HG03196 (cell line): ENCODE measurements at regions not wholly inside any gene's neighbourhood (a gene's known extent, or its start where the extent isn't known, plus 50 kb on each side); places are given as distances from the start of the nearest gene placed in this dataset.

Source experiments
- ATAC-seq: cut with Tn5 transposase; IDR thresholded peaks from one replicate; pipeline ENCODE4 v1.9.1; 2021; ENCODE audit not compliant: unreplicated experiment

DNA sequence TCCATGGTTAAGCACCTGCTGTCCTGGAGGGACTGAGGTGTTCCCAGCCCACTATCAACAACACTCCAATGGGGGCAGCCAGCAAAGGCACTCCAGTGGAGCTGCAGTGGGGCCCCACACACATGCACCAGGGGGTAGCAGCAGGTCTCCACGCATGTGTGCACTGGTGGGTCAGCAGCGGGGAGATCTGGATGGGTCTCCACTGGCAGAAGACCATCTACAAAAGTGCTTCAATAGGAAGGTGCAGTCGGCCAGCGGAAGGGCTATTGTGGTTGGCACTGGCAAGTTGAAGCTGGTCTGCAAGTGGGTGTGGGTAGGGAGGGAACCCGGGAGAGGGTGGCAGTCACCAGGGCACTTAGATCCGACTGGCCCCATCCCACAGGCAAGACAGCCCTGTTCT, 1355.4 kb downstream of the NSUN3 start:
- no peak for ATAC-seq

DNA sequence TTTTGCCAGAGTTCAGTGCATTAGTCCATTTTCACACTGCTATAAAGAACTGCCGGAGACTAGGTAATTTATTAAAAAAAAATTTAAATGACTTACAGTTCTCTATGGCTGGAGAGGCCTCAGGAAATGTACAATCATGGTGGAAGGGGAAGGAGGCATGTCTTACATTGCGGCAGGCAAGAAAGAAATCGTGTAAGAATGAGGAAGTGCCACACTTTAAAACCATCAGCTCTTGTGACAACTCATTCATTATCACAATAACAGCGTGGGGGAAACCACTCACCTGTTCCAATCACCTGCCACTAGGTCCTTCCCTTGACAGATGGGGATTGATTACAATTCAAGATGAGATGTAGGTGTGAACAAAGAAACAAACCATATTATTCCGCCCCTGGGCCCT, 1361.4 kb downstream of the NSUN3 start:
- no peak for ATAC-seq

DNA sequence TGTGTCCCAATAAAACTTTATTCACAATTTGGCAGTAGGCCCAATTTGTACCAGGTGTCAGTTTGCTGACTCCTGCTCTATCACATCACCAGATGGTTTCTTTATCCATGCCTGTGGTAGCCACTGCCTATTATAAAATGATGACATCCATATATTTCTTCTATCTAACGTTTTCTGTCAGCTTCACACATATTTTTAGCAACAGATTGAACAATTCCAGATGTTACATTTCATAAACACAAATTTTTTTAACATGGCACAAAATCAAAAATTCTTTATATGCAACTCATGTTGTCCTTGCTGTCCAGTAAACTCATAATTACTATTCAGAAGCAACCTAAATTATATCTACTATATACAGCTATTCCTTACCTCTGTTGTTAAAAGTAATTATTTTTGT, 1371.6 kb downstream of the NSUN3 start:
- ATAC-seq = no peak

DNA sequence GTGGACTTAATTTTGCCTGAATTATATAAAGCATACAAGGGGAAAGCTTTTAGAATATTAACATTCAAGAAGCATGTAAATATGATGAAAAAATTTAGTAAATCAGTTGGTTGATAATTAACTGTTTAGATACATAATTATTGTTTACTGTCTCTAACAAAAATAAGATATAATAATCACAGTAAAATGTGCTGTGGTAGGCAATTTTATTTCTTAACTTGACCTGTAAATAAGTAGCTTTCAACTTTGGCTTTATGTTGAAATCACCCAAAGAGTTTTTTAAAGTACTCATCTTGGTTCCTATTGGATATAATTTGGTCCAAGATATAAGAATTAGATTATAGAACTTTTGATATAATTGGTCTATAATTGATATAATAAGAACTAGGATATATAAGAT, 1374.5 kb downstream of the NSUN3 start:
- no peak for ATAC-seq

DNA sequence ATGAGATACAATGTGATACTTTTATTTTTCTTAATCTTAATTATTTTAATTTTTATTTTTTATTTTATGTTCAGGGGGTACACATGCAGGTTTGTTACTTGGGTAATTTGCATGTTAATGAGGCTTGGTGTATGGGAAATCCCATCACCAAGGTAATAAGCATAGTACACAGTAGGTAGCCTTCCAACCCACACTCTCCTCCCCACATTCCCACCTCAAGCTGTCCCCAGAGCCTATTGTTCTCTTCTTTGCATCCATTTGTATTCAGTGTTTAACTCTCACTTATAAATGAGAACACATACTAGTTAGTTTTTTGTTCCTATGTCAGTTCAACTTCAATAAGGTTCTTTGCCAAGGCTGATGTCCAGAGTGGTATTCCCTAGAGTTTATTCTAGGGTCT, 1375.4 kb downstream of the NSUN3 start:
- no peak for ATAC-seq

DNA sequence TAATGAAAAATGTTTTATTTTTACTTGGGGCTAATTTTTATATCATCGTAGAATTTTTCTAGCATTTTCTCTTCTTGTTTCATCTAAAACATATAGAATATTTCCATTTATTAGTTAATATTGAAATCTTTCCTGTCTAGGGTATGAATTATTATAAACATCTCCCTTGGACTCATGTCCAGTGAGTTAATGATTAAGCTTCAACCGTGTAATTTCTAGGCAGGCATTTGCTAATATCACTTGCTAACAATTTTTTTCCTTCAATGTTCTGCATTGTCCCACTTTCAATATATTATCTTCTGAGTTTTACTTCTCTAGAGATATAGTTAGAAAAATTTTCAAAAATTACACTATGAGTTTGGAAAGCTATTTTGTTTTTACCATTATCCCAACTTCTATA, 1371.6 kb upstream of the EPHA6 start:
- ATAC-seq = no peak

DNA sequence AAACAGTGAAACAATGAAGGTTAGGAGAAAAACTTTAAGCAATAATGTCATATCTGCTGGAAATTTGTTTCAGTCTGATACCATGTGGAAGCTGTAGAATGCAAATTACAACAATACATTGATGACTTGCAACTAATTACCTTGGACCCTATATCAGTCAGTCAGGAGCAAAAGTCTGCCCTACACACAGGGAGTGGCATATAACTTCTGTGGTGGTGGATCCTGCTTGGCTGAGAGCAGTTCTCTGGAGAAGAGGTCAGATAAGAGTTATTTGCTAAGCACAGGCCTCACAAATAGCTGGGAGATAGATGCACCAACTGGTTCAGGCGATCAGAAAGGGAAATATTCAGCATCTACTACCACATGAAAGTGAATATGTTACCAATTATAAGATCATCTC, 1364.6 kb upstream of the EPHA6 start:
- ATAC-seq = no peak

DNA sequence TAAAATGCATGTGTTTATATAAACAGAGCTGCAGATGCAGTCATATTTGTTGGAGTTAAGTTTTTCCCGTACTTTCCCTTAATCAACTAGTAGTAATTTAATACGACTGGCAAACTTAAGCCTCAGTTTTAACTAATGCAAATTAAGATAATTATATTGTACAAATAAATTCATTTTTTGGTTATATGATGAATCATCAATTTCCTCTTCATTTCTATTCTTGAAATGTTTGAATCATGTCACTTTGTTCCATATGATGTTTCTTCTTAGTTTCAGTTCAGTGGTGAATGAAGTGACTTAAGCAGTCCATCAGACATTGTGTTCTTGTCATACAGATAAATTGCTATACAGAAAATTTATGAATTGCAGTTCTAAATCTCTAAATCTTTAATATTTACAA, 1361.2 kb upstream of the EPHA6 start:
- no peak for ATAC-seq

DNA sequence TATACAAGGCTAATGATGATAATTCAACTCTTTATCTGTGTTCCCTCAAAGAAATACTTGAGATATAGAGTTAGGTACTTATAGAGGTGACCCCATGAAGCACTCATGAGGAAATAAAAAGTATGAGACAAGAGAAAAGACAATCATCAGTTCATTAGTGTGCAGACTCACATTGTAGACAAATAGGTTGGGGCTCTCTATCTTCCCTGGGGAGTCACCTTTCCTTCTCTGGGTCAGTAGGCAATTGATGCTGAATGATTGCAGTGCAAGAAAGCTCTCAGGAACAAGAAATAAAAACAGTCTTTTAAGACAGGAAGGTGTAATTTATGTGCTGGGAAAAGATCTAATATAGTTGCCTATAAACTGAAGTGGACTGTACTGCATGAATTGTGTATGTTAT, 1357.6 kb upstream of the EPHA6 start:
- no peak for ATAC-seq

DNA sequence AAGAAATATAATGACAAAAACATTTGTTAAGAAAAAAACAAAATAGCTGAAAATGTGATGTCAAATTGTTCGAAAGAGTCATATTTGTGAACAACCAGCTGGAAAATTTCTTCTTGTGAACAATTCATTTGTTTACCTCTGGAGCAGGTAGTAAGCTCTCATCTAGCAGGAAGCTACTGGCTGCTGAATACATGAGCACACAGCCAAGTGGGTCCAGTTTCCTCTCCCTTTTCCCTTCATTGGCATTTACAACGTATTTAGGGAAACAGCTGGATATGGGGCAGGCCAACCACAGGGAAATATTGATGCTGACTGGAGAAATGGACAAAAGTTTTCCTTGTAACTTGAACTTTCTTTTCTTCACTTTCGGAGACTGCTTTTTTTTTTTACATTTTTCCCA, 1354.7 kb upstream of the EPHA6 start:
- no peak for ATAC-seq

DNA sequence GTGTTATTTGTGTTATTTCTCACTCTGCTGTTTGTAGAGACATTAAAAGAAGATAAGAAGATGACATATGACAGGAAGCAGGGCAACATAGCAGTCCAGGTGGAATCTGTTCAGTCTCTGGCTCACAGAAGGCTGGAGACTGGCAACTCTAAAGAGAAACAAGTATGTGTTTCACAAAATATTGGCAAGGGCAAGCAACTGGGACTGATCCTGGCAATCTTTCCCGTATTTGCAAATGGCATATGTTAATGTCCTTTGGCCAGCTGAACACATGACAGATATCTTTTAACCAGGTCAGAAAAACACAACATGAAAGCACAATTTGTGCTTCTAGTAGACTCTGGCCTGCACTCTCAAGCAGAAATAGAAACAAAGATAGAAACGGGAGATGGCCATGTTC, 1354.1 kb upstream of the EPHA6 start:
- no peak for ATAC-seq

DNA sequence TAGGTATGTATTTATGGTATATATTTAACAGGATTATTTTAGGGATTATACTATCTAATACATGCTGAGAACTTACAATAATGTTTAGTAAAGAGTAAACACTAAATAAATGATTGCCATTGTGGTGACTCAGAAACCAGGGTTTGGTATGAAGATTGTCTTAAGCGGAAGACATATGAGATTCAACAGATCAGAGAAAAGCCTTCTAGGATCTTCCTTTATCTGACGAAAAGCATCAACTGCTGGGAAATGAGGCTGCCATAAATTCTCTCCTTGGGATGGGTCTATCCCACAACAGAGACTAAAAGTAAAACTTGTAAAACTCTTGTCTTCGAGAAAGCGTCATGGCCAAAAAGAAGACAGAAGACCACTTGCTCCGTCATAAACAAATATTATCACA, 1352.2 kb upstream of the EPHA6 start:
- ATAC-seq = no peak

DNA sequence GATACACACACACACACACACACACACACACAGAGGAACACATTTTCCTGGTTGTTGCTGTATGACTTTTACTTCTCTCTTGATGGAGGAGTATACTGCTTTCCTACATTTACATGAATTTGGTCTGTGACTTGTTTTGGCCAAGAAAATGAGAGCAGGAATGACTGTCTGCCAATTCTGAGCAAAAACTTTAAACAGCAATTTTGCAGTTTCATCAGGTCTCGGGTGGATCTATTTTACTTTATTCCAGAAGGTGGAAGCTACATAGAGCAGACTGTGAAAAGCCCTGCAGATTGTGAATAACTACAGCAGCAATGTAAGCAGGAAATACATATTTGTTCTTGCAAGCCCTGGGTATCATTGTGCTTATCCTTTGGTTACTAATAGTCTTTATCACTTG, 1350.0 kb upstream of the EPHA6 start:
- ATAC-seq = no peak

DNA sequence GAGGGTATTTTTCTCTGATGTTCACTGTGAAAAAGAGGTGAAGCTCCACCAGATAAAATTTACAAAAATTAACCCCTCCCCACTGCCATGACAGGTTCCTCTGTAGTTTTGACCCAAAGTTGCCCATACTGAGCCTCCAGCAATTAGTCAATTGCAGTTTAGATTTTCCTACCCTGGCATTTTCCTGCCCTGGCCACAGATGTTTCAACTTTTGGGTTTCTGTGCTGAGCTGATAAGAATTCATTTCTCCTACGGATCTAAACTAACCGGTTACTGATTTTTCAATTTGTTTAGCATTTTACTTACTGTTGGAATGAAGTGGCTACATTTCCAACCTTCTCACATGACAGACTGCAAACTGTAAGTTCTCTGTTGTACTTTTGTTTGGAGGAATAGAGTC, 1346.1 kb upstream of the EPHA6 start:
- ATAC-seq = no peak

DNA sequence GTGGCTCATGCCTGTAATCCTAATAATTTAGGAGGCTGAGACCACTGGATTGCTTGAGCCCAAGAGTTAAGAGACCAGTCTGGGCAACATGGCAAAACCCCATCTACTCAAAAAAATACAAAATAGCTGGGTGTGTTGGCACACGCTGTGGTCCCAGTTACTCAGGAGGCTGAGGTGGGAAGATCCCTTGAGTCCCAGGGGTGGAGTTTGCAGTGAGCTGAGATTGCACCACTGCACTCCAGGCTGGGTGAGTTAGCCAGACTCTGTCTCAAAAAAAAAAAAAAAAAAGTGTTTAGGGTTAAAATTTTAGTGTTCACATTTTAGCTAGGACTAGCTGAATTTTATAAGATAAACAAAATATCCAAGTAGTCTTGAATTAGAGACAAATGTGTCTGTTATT, 1340.1 kb upstream of the EPHA6 start:
- ATAC-seq = no peak

DNA sequence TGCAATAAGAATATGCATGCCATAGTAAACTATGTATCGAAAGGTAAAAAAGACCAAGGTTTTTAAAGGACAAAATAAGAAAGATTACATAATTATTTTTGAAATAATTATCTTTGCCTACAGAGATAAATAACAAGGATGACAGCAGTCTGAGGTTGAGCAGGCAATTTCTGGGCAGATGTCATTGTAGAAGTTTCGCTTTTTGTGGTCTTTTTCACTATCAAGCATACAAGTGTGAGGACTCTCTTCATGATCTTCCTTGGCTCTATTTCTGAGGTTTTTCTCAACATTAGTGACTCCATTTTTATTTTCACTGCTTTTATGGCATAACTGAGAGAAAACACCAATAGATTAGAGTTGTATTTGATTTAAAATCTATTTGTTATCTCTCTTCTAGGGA, 1337.9 kb upstream of the EPHA6 start:
- ATAC-seq = no peak

DNA sequence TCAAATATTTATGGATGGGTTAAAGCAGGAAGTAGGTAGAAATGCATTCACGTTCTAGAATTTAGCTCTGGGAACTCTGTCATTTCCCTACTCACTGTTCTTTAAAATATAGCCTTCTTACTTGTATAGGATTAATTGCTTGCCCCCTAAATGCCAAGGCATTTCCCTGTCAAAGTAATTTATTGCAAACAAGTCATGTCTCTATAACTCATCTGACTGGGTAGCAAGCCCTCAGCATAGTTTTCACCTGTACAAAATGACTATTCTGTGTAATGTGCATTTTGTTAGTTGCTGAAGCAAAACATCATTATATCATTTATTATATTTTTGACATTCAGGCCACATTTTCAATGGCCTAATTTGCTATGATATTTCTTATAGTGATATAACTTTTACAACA, 1308.2 kb upstream of the EPHA6 start:
- ATAC-seq = no peak

DNA sequence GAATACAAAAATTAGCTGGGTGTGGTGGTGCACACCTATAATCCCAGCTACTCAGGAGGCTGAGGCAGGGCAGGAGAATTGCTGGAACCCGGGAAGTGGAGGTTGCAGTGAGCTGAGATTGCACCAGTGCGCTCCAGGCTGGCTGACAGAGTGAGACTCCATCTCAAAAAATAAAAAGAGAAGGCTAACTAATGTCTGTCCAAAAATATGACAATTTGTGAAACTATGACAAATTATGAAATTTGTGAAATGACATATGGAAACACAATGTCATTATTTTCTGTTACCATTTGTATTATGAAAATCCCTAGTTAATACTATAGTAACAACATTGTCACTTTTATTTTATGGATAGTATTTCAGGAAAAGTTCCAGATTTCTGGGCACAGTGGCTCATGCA, 1306.3 kb upstream of the EPHA6 start:
- no peak for ATAC-seq

DNA sequence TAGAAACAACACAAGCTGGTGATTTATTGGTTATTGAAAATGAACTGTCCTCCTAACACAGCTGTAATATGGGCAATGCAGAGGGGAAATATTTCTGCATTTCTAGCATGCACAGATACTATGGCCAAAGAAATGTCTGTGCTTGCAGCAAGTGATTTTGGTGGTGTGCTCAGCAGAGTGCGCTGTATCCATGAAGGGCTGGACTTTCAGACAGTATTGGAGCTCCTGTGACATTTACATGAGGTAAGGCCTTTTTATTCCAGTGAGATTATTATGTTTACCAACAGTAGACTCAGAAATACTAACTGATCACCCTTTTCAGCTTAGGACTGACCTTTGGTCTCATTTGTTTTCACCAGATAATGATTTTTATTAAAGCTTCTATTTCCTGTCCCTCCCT, 1302.6 kb upstream of the EPHA6 start:
- no peak for ATAC-seq

DNA sequence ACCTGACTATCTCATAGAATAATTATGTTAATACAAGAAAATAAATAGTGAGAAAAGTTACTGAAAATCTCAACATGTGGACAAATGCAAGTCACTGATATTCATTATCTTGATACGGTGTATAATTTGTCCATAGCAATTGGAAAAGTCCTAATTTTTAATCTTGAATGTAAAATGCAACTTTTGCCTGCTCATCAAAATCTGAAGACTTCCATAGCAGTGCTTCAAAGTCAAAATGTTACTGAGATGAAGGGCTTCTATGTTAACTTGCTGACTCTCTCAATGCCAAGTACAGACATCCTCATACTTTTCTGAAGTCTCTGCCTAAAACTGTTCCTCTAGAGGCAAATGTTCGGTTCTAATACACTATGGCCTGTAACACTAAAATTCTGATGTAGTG, 1300.1 kb upstream of the EPHA6 start:
- ATAC-seq = no peak

DNA sequence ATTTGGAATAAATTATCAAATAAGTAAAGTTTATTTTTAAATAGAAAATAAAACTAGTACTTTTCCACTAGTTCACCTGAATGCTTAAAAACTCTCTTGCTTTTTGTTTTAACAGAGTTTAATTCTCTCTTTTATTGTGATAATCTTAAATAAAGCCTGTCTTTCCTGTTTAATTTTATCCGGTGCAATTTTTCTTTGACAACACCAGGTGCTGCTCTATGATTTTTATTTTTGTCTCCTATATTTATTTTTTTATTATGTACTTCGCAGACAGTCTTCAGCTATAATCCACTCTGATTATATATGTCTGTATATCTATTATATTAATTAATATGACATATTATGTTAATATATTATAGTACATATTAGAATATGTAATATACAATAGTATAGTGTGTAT, 1293.0 kb upstream of the EPHA6 start:
- ATAC-seq = no peak

DNA sequence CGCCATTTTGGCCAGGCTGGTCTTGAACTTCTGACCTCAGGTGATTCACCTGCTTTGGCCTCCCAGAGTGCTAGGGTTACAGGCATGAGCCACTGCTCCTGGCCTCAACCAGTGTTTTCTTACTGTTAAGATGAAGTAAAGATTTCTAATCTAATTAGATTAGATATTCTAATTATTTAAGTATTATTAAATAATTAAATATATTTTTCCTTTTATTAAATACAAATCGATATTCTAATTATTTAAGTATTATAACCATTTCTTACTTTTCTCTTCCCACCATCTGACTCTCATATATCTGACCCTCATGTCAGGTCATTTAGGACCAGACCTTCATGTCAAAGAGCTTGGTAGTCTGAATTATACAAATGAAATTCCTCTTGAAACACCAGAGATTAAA, 1291.9 kb upstream of the EPHA6 start:
- no peak for ATAC-seq

DNA sequence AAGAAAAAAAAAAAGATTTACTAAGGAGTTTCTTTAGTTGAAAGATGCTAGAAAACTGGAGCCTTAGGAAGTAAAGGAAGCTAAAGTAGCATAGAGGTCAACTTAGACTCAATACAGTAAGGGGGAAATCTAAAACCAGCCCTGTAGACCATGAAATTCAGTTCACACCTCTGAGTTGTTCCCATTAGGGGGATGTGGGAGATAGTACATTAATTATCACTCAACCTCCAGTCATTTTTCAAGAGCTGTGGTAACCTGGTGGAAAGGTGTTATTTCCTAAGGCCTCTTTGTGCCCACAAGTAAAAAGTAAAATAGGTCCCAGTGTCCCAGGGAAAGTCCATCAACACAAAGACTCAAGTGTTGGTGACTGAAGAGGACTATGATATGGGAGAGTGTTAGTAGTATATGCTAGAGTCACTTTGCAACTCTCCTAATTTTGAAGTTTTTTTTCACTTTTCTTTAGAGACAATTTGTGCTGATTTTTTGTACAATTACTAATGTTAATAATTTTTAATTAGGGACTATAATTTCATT, 1274.4 kb upstream of the EPHA6 start:
- no peak for ATAC-seq

DNA sequence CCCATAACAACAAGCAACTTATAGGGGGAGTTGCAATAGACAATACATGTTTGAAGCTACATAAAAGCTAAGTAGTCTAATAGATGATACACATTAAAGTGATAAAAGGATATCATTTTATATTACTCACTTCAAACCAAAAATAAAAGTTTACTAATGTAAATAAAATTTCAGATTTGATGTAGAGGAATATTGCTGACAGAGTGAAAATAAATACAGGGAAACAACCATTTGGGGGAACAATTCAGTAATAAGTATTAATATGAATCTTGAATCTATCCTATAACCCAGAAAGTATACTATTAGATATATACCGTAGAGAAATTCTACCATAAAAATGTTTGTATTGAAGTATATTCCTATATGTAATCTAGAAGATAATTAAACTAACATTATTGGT, 1248.9 kb upstream of the EPHA6 start:
- no peak for ATAC-seq
